GM21423 (cell line): ENCODE measurements at regions not wholly inside any gene's neighbourhood (a gene's known extent, or its start where the extent isn't known, plus 50 kb on each side); places are given as distances from the start of the nearest gene placed in this dataset.
A peak's percentile ranks its signal among the peaks of the same experiment; 100 is the strongest.

Experiments
- ATAC-seq: cut with Tn5 transposase; IDR thresholded peaks from one replicate; pipeline ENCODE4 v1.9.1; 2021; ENCODE audit warnings: mild to moderate bottlenecking, moderate library complexity; ENCODE audit not compliant: unreplicated experiment

GRCh38 chr9:14478175-14479162, 164.5 kb upstream of the NFIB start:
- ATAC-seq = no peak

- ATAC-seq = no peak
Observed at GRCh38 chr9:14471041-14471440, 157.1 kb upstream of the NFIB start.

GRCh38 chr9:14467675-14468374, 153.9 kb upstream of the NFIB start:
- ATAC-seq = no peak

GRCh38 chr9:14466828-14467227, 152.9 kb upstream of the NFIB start:
- ATAC-seq = no peak

- ATAC-seq = no peak
Observed at GRCh38 chr9:14466429-14466818, 152.5 kb upstream of the NFIB start.

- no peak for ATAC-seq
Observed at GRCh38 chr9:14462950-14463349, 149.0 kb upstream of the NFIB start.

- no peak for ATAC-seq
Observed at GRCh38 chr9:14455243-14455642, 141.3 kb upstream of the NFIB start.

GRCh38 chr9:14453286-14453685, 139.3 kb upstream of the NFIB start:
- no peak for ATAC-seq

- no peak for ATAC-seq
Observed at GRCh38 chr9:14452539-14452938, 138.6 kb upstream of the NFIB start.

GRCh38 chr9:14451949-14452348, 138.0 kb upstream of the NFIB start:
- peak; percentile 82 for ATAC-seq

GRCh38 chr9:14447103-14447502, 133.2 kb upstream of the NFIB start:
- no peak for ATAC-seq

GRCh38 chr9:14445946-14446345, 132.0 kb upstream of the NFIB start:
- no peak for ATAC-seq

- ATAC-seq = no peak
Observed at GRCh38 chr9:14442956-14443355, 129.0 kb upstream of the NFIB start.

GRCh38 chr9:14441976-14442651, 128.2 kb upstream of the NFIB start:
- no peak for ATAC-seq

GRCh38 chr9:14441115-14441514, 127.2 kb upstream of the NFIB start:
- ATAC-seq = no peak

GRCh38 chr9:14440062-14440461, 126.1 kb upstream of the NFIB start:
- ATAC-seq = no peak

- ATAC-seq = no peak
Observed at GRCh38 chr9:14439555-14439954, 125.6 kb upstream of the NFIB start.

GRCh38 chr9:14438232-14439021, 124.5 kb upstream of the NFIB start:
- no peak for ATAC-seq

- ATAC-seq = no peak
Observed at GRCh38 chr9:14437354-14438231, 123.7 kb upstream of the NFIB start.

- no peak for ATAC-seq
Observed at GRCh38 chr9:14435871-14436270, 121.9 kb upstream of the NFIB start.
